Osteoblast (primary cell): ENCODE measurements at regions not wholly inside any gene's neighbourhood (a gene's known extent, or its start where the extent isn't known, plus 50 kb on each side); places are given as distances from the start of the nearest gene placed in this dataset.
"Not testable (repeated sequence)": the region's sequence is repeated elsewhere in the genome, so short reads cannot be mapped to it uniquely, and the experiment has no call there.

ENCODE experiments used
- DNase-seq: peaks from one replicate; pipeline ENCODE4 v3.0.0; 2011; ENCODE audit warnings: low spot score, mixed read lengths; ENCODE audit not compliant: insufficient read length; ENCODE audit errors: missing footprints
- H2AFZ ChIP-seq: 2 replicates; pipeline ENCODE4 v1.6.0; 2011; ENCODE audit warnings: mild to moderate bottlenecking, low read length
- H3K27ac ChIP-seq: 2 replicates; pipeline ENCODE4 v1.5.1; 2011; ENCODE audit warnings: mild to moderate bottlenecking, low read depth, low read length, moderate library complexity
- H3K27me3 ChIP-seq: 2 replicates; pipeline ENCODE4 v1.6.0; 2012; ENCODE audit warnings: mild to moderate bottlenecking, control low read depth, inconsistent platforms, low read length, moderate library complexity; ENCODE audit not compliant: insufficient read depth
- H3K36me3 ChIP-seq: 2 replicates; pipeline ENCODE4 v1.5.1; 2011; ENCODE audit warnings: mild to moderate bottlenecking, low read length, control low read depth, moderate library complexity; ENCODE audit not compliant: insufficient read depth
- H3K4me1 ChIP-seq: 2 replicates; pipeline ENCODE4 v1.5.1; 2011; ENCODE audit warnings: mild to moderate bottlenecking, low read length, control low read depth, moderate library complexity; ENCODE audit not compliant: insufficient read depth
- H3K4me2 ChIP-seq: 2 replicates; pipeline ENCODE4 v1.6.0; 2011; ENCODE audit warnings: mild to moderate bottlenecking, low read length; ENCODE audit not compliant: insufficient read depth
- H3K4me3 ChIP-seq: fragments of 200-600 bp; sonication (generic); 3 replicates; pipeline ENCODE4 v1.5.1; 2012; ENCODE audit warnings: mild to moderate bottlenecking, low read length, inconsistent platforms; ENCODE audit not compliant: insufficient read depth
- H3K79me2 ChIP-seq: 2 replicates; pipeline ENCODE4 v1.6.0; 2012; ENCODE audit warnings: mild to moderate bottlenecking, low read length, control low read depth, inconsistent platforms; ENCODE audit not compliant: insufficient read depth
- H3K9me3 ChIP-seq: 2 replicates; pipeline ENCODE4 v1.5.1; 2011; ENCODE audit warnings: low read depth, low read length, control low read depth
- H4K20me1 ChIP-seq: 2 replicates; pipeline ENCODE4 v1.6.0; 2012; ENCODE audit warnings: mild to moderate bottlenecking, low read length, control low read depth; ENCODE audit not compliant: insufficient read depth
- TF ChIP-seq, protein P1 (sequence below): IDR thresholded peaks from 2 replicates; pipeline ENCODE4 v1.5.1; 2011; ENCODE audit warnings: mild to moderate bottlenecking, low read depth, low read length, moderate library complexity; ENCODE audit errors: extremely low read depth

DNA sequence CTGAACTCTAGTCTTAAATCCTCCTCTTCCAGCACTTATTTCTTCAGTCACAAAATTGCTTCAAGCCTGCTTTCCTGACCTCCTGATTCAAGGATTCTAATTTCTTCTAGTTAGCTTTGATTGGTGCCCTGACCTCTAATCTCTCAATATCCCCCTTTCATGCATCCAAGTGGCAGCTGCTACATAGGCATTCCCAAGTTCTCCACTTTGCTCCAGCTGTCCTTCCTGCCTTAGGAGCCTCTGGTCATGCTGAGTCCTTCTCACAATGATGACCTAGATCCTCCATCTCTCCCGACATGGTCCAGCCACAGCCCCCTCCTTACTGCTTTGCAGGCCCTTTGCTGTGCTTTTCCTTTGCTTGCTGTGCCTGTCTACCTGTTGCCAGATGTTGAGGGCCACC, 347.8 kb upstream of the C2CD4B start:
- Histone ChIP-seq H3K4me3 (no peak overlapping the region), H3K4me2 (no peak overlapping the region), H3K79me2 (peaks cover 10% of the 10 kb centered on the region), H3K4me1 (no peaks in the 10 kb centered on the region), H4K20me1 (peaks cover 13% of the 10 kb centered on the region), H2AFZ (no peak overlapping the region), H3K9me3 (no peaks in the 10 kb centered on the region), H3K27ac (no peak overlapping the region), H3K36me3 (no peaks in the 10 kb centered on the region), H3K27me3 (no peaks in the 10 kb centered on the region)
- TF ChIP-seq, protein P1, sequence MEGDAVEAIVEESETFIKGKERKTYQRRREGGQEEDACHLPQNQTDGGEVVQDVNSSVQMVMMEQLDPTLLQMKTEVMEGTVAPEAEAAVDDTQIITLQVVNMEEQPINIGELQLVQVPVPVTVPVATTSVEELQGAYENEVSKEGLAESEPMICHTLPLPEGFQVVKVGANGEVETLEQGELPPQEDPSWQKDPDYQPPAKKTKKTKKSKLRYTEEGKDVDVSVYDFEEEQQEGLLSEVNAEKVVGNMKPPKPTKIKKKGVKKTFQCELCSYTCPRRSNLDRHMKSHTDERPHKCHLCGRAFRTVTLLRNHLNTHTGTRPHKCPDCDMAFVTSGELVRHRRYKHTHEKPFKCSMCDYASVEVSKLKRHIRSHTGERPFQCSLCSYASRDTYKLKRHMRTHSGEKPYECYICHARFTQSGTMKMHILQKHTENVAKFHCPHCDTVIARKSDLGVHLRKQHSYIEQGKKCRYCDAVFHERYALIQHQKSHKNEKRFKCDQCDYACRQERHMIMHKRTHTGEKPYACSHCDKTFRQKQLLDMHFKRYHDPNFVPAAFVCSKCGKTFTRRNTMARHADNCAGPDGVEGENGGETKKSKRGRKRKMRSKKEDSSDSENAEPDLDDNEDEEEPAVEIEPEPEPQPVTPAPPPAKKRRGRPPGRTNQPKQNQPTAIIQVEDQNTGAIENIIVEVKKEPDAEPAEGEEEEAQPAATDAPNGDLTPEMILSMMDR, result no peak
- no peak for DNase-seq

DNA sequence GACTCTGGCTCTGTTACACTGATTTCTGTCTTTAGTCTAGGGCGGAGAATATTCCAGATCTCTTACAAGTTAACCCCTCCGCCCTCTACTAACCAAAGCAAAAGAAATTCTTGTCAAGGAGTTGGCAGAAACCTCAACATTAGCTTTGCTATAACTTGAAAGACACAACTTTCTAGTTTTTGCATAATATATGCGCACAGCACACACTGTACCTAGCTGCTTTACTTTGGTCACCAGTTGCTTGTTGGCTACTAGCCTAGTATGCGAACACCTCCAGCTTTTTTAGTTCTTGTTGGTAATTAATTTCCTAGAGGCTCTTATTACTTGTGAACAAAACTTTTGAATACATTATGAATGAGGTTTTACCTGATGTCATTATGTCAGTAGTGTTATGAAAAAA, 348.8 kb upstream of the C2CD4B start:
- H2AFZ ChIP-seq, result no peak overlapping the region
- H3K4me3 ChIP-seq, result no peak overlapping the region

DNA sequence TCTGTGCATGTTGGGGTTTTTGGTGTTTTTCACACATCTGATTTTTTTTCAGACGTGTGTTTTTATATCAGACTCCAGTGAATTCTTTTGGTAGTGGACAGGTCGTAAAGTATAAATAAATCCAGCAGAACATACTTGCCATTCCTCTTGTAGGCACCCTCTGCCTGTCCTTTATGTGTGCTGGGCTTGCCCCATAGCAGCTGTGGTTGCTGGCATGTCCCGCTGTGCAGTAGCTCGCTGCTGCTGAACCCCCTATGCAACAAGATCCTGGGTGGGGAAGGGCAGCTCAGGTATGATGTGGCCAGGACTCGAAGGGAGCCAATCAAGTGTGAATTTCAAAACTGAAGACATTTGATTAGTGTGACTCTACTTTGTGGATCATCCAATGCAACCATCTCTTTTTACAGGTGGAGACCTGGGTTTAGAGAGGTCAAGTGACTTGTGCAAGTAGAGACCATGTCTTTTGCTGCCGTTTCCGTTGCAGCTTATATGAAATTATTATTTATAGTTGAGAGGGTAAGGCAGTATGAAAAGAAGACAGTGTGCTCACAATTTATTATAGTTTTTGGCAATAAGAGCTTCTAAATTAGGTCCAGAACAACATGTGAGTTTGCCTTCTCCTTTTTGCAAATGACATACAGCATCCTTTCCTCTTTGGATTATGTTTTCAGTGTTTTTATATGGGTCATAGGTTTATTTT, 350.8 kb upstream of the C2CD4B start:
- Histone ChIP-seq H3K27ac (no peak overlapping the region), H3K79me2 (peaks cover 7% of the 10 kb centered on the region), H3K9me3 (no peaks in the 10 kb centered on the region), H3K36me3 (no peaks in the 10 kb centered on the region), H2AFZ (no peak overlapping the region), H3K4me1 (no peaks in the 10 kb centered on the region), H3K27me3 (no peaks in the 10 kb centered on the region), H3K4me3 (no peak overlapping the region), H3K4me2 (no peak overlapping the region), H4K20me1 (peaks cover 13% of the 10 kb centered on the region)
- no peak for DNase-seq
- TF ChIP-seq, protein P1, result no peak

More for the DNA sequence above, 348.8 kb upstream of the C2CD4B start:
- Histone ChIP-seq H3K36me3 (no peaks in the 10 kb centered on the region), H3K27me3 (no peaks in the 10 kb centered on the region), H3K27ac (no peak overlapping the region), H3K4me2 (no peak overlapping the region), H3K79me2 (peaks cover 10% of the 10 kb centered on the region), H3K9me3 (no peaks in the 10 kb centered on the region), H3K4me1 (no peaks in the 10 kb centered on the region), H4K20me1 (peaks cover 13% of the 10 kb centered on the region)
- TF ChIP-seq, protein P1, result no peak
- DNase-seq, result no peak

DNA sequence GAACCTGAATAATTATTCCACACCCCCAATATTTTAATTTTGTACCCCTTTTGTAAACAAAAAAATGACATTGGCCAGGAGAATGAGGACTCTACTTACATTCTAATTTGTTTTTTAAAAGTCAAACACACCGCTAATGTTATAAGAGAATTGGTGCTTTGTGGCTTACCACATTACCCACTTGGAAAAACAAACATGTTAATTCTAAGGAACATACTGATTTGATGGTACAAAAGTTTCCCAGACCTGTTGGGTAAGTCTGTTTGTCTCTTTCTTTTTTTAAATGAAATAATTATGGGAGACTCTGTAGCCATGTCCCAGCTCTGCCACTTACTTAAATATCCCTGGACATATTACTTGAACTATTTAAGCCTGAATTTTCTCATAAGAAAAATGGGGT, 352.5 kb upstream of the C2CD4B start:
- Histone ChIP-seq H3K27ac (no peak overlapping the region), H3K9me3 (no peaks in the 10 kb centered on the region), H3K36me3 (no peaks in the 10 kb centered on the region), H3K79me2 (peaks cover 3% of the 10 kb centered on the region), H3K4me2 (no peak overlapping the region), H3K27me3 (no peaks in the 10 kb centered on the region), H2AFZ (no peak overlapping the region), H3K4me3 (no peak overlapping the region), H3K4me1 (peaks cover under 1% of the 10 kb centered on the region), H4K20me1 (peaks cover 10% of the 10 kb centered on the region)
- DNase-seq, result no peak
- TF ChIP-seq, protein P1, result no peak

DNA sequence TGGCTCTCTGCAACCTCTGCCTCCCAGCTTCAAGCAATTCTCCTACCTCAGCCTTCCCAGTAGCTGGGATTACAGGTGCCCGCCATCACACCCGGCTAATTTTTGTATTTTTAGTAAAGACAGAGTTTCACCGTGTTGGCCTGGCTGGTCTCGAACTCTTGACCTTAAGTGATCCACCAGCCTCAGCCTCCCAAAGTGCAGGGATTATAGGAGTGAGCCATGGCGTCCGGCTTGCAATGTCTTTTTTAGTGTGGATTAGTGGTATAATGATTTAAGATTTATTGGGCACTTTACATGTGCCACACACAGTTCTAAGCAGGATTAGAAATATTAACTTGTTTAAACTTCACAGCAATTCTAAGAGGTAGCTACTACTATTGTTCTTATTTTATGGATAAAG, 353.6 kb upstream of the C2CD4B start:
- H3K4me2 ChIP-seq, H3K36me3 ChIP-seq, H3K79me2 ChIP-seq, H3K9me3 ChIP-seq, H3K27ac ChIP-seq, H3K4me3 ChIP-seq, H2AFZ ChIP-seq, H4K20me1 ChIP-seq, DNase-seq, H3K4me1 ChIP-seq, H3K27me3 ChIP-seq: not testable (repeated sequence)
